ENCODE measurements at regions not wholly inside any gene's neighbourhood (a gene's known extent, or its start where the extent isn't known, plus 50 kb on each side); places are given as distances from the start of the nearest gene placed in this dataset.

- H3K27me3 ChIP-seq (ENCODE audit: low read depth, low read length): no peaks in the 10 kb centered on the region
- no peaks in the 10 kb centered on the region for H3K36me3 ChIP-seq (ENCODE audit: control insufficient read depth in 1 of 2, insufficient read depth in 2 of 2, low read length in 2 of 2)
- H3K27ac ChIP-seq (ENCODE audit: low read length): no peak overlapping the region
- no peaks in the 10 kb centered on the region for H3K9me3 ChIP-seq (ENCODE audit: control insufficient read depth in 1 of 2, low read length in 2 of 2)
- no peaks in the 10 kb centered on the region for H3K4me1 ChIP-seq (ENCODE audit: control insufficient read depth in 1 of 2, insufficient read depth in 2 of 2, low read length in 2 of 2)
- H3K4me3 ChIP-seq (ENCODE audit: low read depth in 1 of 2, low read length in 2 of 2): no peak overlapping the region
Observed at GRCh38 chr5:168014433-168015123, 276.9 kb upstream of the WWC1 start.

GRCh38 chr5:168015506-168015905, 275.9 kb upstream of the WWC1 start:
- Histone ChIP-seq H3K27me3 (ENCODE audit: low read depth, low read length) (no peaks in the 10 kb centered on the region), H3K4me1 (ENCODE audit: control insufficient read depth in 1 of 2, insufficient read depth in 2 of 2, low read length in 2 of 2) (no peaks in the 10 kb centered on the region), H3K9me3 (ENCODE audit: control insufficient read depth in 1 of 2, low read length in 2 of 2) (no peaks in the 10 kb centered on the region)

DNA sequence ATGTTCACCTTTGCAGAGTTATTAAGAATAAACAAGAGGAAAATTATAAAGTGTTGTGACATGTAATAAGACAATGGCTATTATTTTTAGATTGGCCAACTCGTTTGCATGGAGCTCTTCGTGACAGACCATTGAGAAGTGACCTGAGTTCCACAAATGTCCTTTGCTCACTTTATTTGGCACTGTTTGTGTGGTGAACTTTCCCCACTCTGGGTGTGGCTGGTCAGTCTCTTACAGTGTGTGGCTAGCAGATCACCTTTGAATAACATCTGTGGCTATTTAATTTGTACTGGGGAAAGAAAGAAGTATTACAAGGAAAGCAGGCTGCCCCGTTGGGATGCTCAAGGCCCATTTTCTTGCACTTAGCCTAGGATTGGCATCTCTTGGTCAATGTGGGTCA, 274.1 kb upstream of the WWC1 start:
- H3K4me3 ChIP-seq (ENCODE audit: low read depth in 1 of 2, low read length in 2 of 2): no peak overlapping the region
- no peaks in the 10 kb centered on the region for H3K36me3 ChIP-seq (ENCODE audit: control insufficient read depth in 1 of 2, insufficient read depth in 2 of 2, low read length in 2 of 2)
- H3K27ac ChIP-seq (ENCODE audit: low read length): no peak overlapping the region
- H3K4me1 ChIP-seq (ENCODE audit: control insufficient read depth in 1 of 2, insufficient read depth in 2 of 2, low read length in 2 of 2): no peaks in the 10 kb centered on the region
- H3K27me3 ChIP-seq (ENCODE audit: low read depth, low read length): no peaks in the 10 kb centered on the region
- H3K9me3 ChIP-seq (ENCODE audit: control insufficient read depth in 1 of 2, low read length in 2 of 2): no peaks in the 10 kb centered on the region

More at GRCh38 chr5:168015506-168015905, 275.9 kb upstream of the WWC1 start:
- Histone ChIP-seq H3K27ac (ENCODE audit: low read length) (no peak overlapping the region), H3K4me3 (ENCODE audit: low read depth in 1 of 2, low read length in 2 of 2) (no peak overlapping the region), H3K36me3 (ENCODE audit: control insufficient read depth in 1 of 2, insufficient read depth in 2 of 2, low read length in 2 of 2) (no peaks in the 10 kb centered on the region)

DNA sequence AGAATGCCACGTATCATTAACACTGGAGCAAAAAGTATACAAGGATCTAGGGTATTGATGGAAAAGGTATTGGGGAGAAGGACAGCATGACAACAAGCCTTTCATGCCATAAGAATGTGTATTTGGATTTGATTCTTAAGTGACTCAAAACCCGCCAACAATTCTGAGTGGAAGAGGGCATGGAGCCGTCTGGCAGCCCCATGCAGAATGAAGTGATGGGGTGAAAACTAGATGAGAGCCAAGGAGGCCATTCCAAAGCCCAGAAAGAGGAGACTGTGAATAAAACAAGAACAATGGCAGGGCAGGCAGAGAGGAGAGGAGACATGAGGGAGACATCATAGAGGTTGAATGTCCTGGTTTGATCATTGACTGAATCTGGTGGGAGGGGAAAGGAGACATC, 272.3 kb upstream of the WWC1 start:
- no peak overlapping the region for H3K4me3 ChIP-seq (ENCODE audit: low read depth in 1 of 2, low read length in 2 of 2)
- H3K9me3 ChIP-seq (ENCODE audit: control insufficient read depth in 1 of 2, low read length in 2 of 2): no peaks in the 10 kb centered on the region
- H3K27me3 ChIP-seq (ENCODE audit: low read depth, low read length): no peaks in the 10 kb centered on the region
- H3K36me3 ChIP-seq (ENCODE audit: control insufficient read depth in 1 of 2, insufficient read depth in 2 of 2, low read length in 2 of 2): no peaks in the 10 kb centered on the region
- peaks cover 0 to 8% of the 10 kb centered on the region in 2 donors for H3K4me1 ChIP-seq (ENCODE audit: control insufficient read depth in 1 of 2, insufficient read depth in 2 of 2, low read length in 2 of 2)
- no peak overlapping the region for H3K27ac ChIP-seq (ENCODE audit: low read length)

- Histone ChIP-seq H3K27me3 (ENCODE audit: low read depth, low read length) (no peaks in the 10 kb centered on the region), H3K4me3 (ENCODE audit: low read depth in 1 of 2, low read length in 2 of 2) (no peak overlapping the region), H3K9me3 (ENCODE audit: control insufficient read depth in 1 of 2, low read length in 2 of 2) (no peaks in the 10 kb centered on the region), H3K36me3 (ENCODE audit: control insufficient read depth in 1 of 2, insufficient read depth in 2 of 2, low read length in 2 of 2) (no peaks in the 10 kb centered on the region), H3K27ac (ENCODE audit: low read length) (no peak overlapping the region), H3K4me1 (ENCODE audit: control insufficient read depth in 1 of 2, insufficient read depth in 2 of 2, low read length in 2 of 2) (peaks cover 0 to 8% of the 10 kb centered on the region in 2 donors)
Observed at GRCh38 chr5:168020542-168021294, 270.7 kb upstream of the WWC1 start.

GRCh38 chr5:168022446-168023169, 268.8 kb upstream of the WWC1 start:
- Histone ChIP-seq H3K4me3 (ENCODE audit: low read depth in 1 of 2, low read length in 2 of 2) (no peak overlapping the region), H3K36me3 (ENCODE audit: control insufficient read depth in 1 of 2, insufficient read depth in 2 of 2, low read length in 2 of 2) (no peaks in the 10 kb centered on the region), H3K27me3 (ENCODE audit: low read depth, low read length) (no peaks in the 10 kb centered on the region), H3K9me3 (ENCODE audit: control insufficient read depth in 1 of 2, low read length in 2 of 2) (no peaks in the 10 kb centered on the region), H3K27ac (ENCODE audit: low read length) (no peak overlapping the region), H3K4me1 (ENCODE audit: control insufficient read depth in 1 of 2, insufficient read depth in 2 of 2, low read length in 2 of 2) (peaks cover 0 to 8% of the 10 kb centered on the region in 2 donors)

DNA sequence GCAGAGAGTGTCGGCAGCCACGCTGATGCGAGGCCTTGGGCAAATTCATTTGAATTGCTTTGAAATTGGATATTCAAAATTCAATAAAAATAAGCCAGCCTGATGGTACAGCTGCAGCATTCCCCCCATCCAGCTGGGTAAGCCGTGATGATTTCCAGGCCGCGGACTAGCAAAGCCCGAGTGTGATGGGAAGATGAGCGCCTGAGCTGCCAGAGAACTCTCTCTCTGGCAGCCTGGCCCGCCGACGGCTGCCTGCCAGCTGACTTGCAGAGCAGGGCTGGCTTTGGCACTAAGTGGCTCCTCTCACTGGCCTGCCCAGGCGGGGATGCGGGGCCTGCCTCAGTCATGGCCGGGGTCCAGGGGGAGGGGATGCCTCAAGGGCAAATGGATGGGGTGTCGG, 268.3 kb upstream of the WWC1 start:
- Histone ChIP-seq H3K4me1 (ENCODE audit: control insufficient read depth in 1 of 2, insufficient read depth in 2 of 2, low read length in 2 of 2) (peaks cover 0 to 8% of the 10 kb centered on the region in 2 donors), H3K27me3 (ENCODE audit: low read depth, low read length) (no peaks in the 10 kb centered on the region), H3K27ac (ENCODE audit: low read length) (no peak overlapping the region), H3K4me3 (ENCODE audit: low read depth in 1 of 2, low read length in 2 of 2) (no peak overlapping the region), H3K9me3 (ENCODE audit: control insufficient read depth in 1 of 2, low read length in 2 of 2) (no peaks in the 10 kb centered on the region), H3K36me3 (ENCODE audit: control insufficient read depth in 1 of 2, insufficient read depth in 2 of 2, low read length in 2 of 2) (no peaks in the 10 kb centered on the region)

DNA sequence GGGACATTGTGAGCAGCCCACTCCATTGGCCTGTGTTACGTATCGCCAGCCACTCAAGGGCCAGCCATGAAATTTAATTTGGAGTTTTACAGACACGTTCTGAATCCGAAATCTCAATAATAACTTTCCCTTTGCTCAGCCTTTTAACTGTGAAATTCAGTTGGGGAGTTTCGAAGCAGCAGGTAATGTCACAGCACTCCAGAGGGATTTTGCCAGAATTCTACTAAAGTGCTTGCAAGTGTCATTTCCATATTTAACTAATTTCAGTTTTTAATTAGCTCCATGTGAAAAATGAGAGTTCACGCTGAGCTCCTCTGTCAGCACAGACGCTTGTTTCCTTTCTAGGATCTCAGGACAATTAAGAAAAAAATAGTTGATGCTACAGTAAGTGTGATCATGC, 267.1 kb upstream of the WWC1 start:
- Histone ChIP-seq H3K9me3 (ENCODE audit: control insufficient read depth in 1 of 2, low read length in 2 of 2) (no peaks in the 10 kb centered on the region), H3K27ac (ENCODE audit: low read length) (no peak overlapping the region), H3K27me3 (ENCODE audit: low read depth, low read length) (no peaks in the 10 kb centered on the region), H3K4me3 (ENCODE audit: low read depth in 1 of 2, low read length in 2 of 2) (no peak overlapping the region), H3K36me3 (ENCODE audit: control insufficient read depth in 1 of 2, insufficient read depth in 2 of 2, low read length in 2 of 2) (no peaks in the 10 kb centered on the region), H3K4me1 (ENCODE audit: control insufficient read depth in 1 of 2, insufficient read depth in 2 of 2, low read length in 2 of 2) (peaks cover 0 to 8% of the 10 kb centered on the region in 2 donors)

GRCh38 chr5:168027007-168027406, 264.4 kb upstream of the WWC1 start:
- peaks cover 0 to 8% of the 10 kb centered on the region in 2 donors for H3K4me1 ChIP-seq (ENCODE audit: control insufficient read depth in 1 of 2, insufficient read depth in 2 of 2, low read length in 2 of 2)
- no peak overlapping the region for H3K27ac ChIP-seq (ENCODE audit: low read length)
- no peaks in the 10 kb centered on the region for H3K9me3 ChIP-seq (ENCODE audit: control insufficient read depth in 1 of 2, low read length in 2 of 2)

DNA sequence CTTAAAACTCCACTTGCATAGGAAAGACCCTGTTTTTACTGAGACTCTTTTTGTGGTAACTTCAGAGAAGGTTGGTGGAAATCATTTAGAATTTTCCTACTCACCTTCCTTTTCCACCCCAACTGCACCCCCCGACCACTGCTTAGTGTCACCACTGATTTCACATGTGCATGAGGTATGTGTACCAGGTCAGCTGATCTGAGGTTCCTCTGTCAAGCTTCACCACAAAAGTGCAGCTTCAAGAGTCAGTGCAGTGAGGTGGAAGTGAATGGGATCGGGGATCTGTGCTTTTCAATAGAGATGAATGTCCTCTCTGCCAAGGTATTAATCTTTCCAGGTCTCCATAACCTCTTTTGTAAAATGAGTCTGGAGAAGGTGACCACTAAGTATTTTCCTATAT, 260.5 kb upstream of the WWC1 start:
- H3K4me1 ChIP-seq (ENCODE audit: control insufficient read depth in 1 of 2, insufficient read depth in 2 of 2, low read length in 2 of 2): no peaks in the 10 kb centered on the region

More at GRCh38 chr5:168027007-168027406, 264.4 kb upstream of the WWC1 start:
- no peaks in the 10 kb centered on the region for H3K27me3 ChIP-seq (ENCODE audit: low read depth, low read length)
- H3K36me3 ChIP-seq (ENCODE audit: control insufficient read depth in 1 of 2, insufficient read depth in 2 of 2, low read length in 2 of 2): no peaks in the 10 kb centered on the region
- no peak overlapping the region for H3K4me3 ChIP-seq (ENCODE audit: low read depth in 1 of 2, low read length in 2 of 2)

GRCh38 chr5:168031614-168032013, 259.8 kb upstream of the WWC1 start:
- H3K27ac ChIP-seq (ENCODE audit: low read length): no peak overlapping the region

More for the DNA sequence above, 260.5 kb upstream of the WWC1 start:
- Histone ChIP-seq H3K4me3 (ENCODE audit: low read depth in 1 of 2, low read length in 2 of 2) (no peak overlapping the region), H3K9me3 (ENCODE audit: control insufficient read depth in 1 of 2, low read length in 2 of 2) (no peaks in the 10 kb centered on the region), H3K36me3 (ENCODE audit: control insufficient read depth in 1 of 2, insufficient read depth in 2 of 2, low read length in 2 of 2) (no peaks in the 10 kb centered on the region), H3K27ac (ENCODE audit: low read length) (no peak overlapping the region), H3K27me3 (ENCODE audit: low read depth, low read length) (no peaks in the 10 kb centered on the region)

More at GRCh38 chr5:168031614-168032013, 259.8 kb upstream of the WWC1 start:
- Histone ChIP-seq H3K4me1 (ENCODE audit: control insufficient read depth in 1 of 2, insufficient read depth in 2 of 2, low read length in 2 of 2) (no peaks in the 10 kb centered on the region), H3K36me3 (ENCODE audit: control insufficient read depth in 1 of 2, insufficient read depth in 2 of 2, low read length in 2 of 2) (no peaks in the 10 kb centered on the region), H3K27me3 (ENCODE audit: low read depth, low read length) (no peaks in the 10 kb centered on the region), H3K9me3 (ENCODE audit: control insufficient read depth in 1 of 2, low read length in 2 of 2) (no peaks in the 10 kb centered on the region), H3K4me3 (ENCODE audit: low read depth in 1 of 2, low read length in 2 of 2) (no peak overlapping the region)

All from muscle layer of duodenum (tissue), 2 donors.